ENCODE measurements at regions not wholly inside any gene's neighbourhood (a gene's known extent, or its start where the extent isn't known, plus 50 kb on each side); places are given as distances from the start of the nearest gene placed in this dataset.

- DNase-seq (ENCODE audit: insufficient read length, low spot score) (no peak), FAIRE-seq (no peak)
- TF ChIP-seq TAF1 (IDR thresholded peaks at IDR 0.05; ENCODE audit: low read depth, low read length) (no peak), POLR2AphosphoS5 (IDR thresholded peaks at IDR 0.05; ENCODE audit: low read depth, low read length) (no peak), PAX5 (IDR thresholded peaks at IDR 0.05; ENCODE audit: insufficient read depth, low read length, severe bottlenecking) (no peak), POLR2A (IDR thresholded peaks at IDR 0.05; ENCODE audit: low read depth, low read length) (no peak), POU2F2 (IDR thresholded peaks at IDR 0.05; ENCODE audit: low read depth, low read length) (no peak), SPI1 (IDR thresholded peaks at IDR 0.05; ENCODE audit: low read depth, low read length) (no peak)
Measured at GRCh38 chr2:64288321-64289193, 144.3 kb upstream of the PELI1 start.

- FAIRE-seq (no peak), DNase-seq (ENCODE audit: insufficient read length, low spot score) (no peak)
- TF ChIP-seq POLR2AphosphoS5 (IDR thresholded peaks at IDR 0.05; ENCODE audit: low read depth, low read length): no peak
- no peak for TF ChIP-seq SPI1 (IDR thresholded peaks at IDR 0.05; ENCODE audit: low read depth, low read length)
Measured at GRCh38 chr2:64289251-64289650, 145.0 kb upstream of the PELI1 start.

DNA sequence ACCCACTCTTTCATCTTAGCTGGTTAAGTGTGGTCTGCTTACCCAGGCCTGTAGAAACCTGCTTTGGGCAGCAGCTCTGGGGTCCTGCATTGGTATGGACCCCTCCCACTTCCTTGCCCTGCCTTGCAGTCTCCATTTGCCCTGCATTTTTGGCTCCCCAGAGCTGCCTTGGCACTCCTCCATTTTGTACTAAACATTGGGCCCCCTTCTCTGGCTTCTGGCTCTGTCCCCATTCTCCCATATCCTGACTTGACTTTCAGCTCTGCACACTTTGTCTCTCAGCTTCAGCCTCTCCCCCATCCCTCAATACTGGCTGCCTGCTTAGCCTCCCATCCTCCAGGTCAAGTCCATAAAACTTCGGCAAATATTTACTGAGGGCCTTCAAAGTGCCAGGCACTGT is 145.5 kb upstream of the PELI1 start:
- no peak for TF ChIP-seq TAF1 (IDR thresholded peaks at IDR 0.05; ENCODE audit: low read depth, low read length)
- no peak for TF ChIP-seq SPI1 (IDR thresholded peaks at IDR 0.05; ENCODE audit: low read depth, low read length)
- no peak for TF ChIP-seq PAX5 (IDR thresholded peaks at IDR 0.05; ENCODE audit: insufficient read depth, low read length, severe bottlenecking)
- no peak for TF ChIP-seq POU2F2 (IDR thresholded peaks at IDR 0.05; ENCODE audit: low read depth, low read length)
- TF ChIP-seq POLR2AphosphoS5 (IDR thresholded peaks at IDR 0.05; ENCODE audit: low read depth, low read length): no peak
- TF ChIP-seq POLR2A (IDR thresholded peaks at IDR 0.05; ENCODE audit: low read depth, low read length): no peak
- FAIRE-seq (no peak), DNase-seq (ENCODE audit: insufficient read length, low spot score) (no peak)

GRCh38 chr2:64291181-64291580 is 147.0 kb upstream of the PELI1 start:
- no peak for DNase-seq (ENCODE audit: insufficient read length, low spot score)
- TF ChIP-seq POLR2A (IDR thresholded peaks at IDR 0.05; ENCODE audit: low read depth, low read length): no peak
- TF ChIP-seq TAF1 (IDR thresholded peaks at IDR 0.05; ENCODE audit: low read depth, low read length): no peak
- TF ChIP-seq POLR2AphosphoS5 (IDR thresholded peaks at IDR 0.05; ENCODE audit: low read depth, low read length): no peak
- no peak for TF ChIP-seq POU2F2 (IDR thresholded peaks at IDR 0.05; ENCODE audit: low read depth, low read length)
- TF ChIP-seq PAX5 (IDR thresholded peaks at IDR 0.05; ENCODE audit: insufficient read depth, low read length, severe bottlenecking): no peak
- no peak for FAIRE-seq

DNA sequence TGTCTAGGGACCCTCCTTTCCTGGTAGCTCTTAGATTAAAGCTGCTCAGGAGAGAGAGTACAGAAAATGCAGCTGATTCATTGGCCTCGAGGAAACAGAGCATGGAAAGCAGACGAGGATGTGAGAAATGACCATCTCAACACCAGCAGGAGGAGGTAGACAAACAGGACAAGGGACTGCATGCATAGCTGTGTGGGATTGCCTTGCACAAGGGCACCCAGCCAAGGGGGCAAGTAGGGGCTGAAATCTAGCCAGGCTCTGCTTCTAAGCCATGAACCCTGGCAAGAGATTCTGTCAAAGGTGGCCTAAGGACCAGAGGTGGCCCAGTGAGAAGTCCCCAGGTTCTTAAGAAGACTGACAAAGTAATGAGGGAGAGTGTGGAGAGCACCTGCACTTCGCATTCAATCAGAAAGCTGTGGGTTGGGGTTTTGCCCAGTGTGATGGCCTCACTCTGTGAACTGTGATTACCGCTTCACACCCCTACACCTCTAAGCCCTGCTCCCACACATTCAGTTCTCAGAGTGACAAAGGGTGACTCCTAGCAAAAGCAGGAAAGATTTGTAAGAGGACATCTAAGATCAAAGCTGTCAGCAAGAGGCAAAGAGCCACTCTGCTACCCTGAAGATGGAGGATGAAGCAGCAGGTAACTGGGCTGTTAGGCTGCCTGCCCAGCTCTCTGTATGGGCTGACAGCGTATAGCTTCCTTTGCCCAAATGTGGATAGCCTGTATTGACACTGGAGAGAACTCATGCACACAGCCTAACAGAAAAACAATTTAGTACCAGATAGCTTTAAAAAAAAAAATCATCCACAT is 151.3 kb upstream of the PELI1 start:
- TF ChIP-seq POLR2AphosphoS5 (IDR thresholded peaks at IDR 0.05; ENCODE audit: low read depth, low read length) (no peak), POU2F2 (IDR thresholded peaks at IDR 0.05; ENCODE audit: low read depth, low read length) (no peak; the same call in 1 of the 2 replicates), SPI1 (IDR thresholded peaks at IDR 0.05; ENCODE audit: low read depth, low read length) (no peak), POLR2A (IDR thresholded peaks at IDR 0.05; ENCODE audit: low read depth, low read length) (no peak), PAX5 (IDR thresholded peaks at IDR 0.05; ENCODE audit: insufficient read depth, low read length, severe bottlenecking) (no peak), TAF1 (IDR thresholded peaks at IDR 0.05; ENCODE audit: low read depth, low read length) (no peak)
- peak; percentile 50 for FAIRE-seq
- no peak for DNase-seq (ENCODE audit: insufficient read length, low spot score)

DNA sequence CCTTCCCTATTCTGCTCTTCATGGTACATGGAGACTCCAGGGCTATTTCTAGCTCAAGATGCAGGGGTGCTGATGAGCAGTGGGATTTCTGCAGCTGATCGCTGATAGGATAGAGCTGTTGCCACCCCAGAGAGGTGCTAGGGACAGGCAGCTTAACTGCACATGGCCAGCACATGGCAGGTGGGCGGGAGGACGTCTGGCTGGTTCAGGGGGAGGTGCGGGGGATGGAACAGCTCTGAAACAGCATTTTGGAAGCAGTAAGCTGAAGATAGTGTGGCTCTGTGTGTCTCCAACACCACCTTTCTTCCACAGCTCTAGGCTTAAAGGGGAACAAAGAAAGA is 151.9 kb upstream of the PELI1 start:
- no peak for FAIRE-seq
- TF ChIP-seq SPI1 (IDR thresholded peaks at IDR 0.05; ENCODE audit: low read depth, low read length): no peak
- no peak for TF ChIP-seq TAF1 (IDR thresholded peaks at IDR 0.05; ENCODE audit: low read depth, low read length)
- TF ChIP-seq PAX5 (IDR thresholded peaks at IDR 0.05; ENCODE audit: insufficient read depth, low read length, severe bottlenecking): no peak
- no peak for TF ChIP-seq POU2F2 (IDR thresholded peaks at IDR 0.05; ENCODE audit: low read depth, low read length)
- TF ChIP-seq POLR2A (IDR thresholded peaks at IDR 0.05; ENCODE audit: low read depth, low read length): no peak
- TF ChIP-seq POLR2AphosphoS5 (IDR thresholded peaks at IDR 0.05; ENCODE audit: low read depth, low read length): no peak
- no peak for DNase-seq (ENCODE audit: insufficient read length, low spot score)

- FAIRE-seq (no peak), DNase-seq (ENCODE audit: insufficient read length, low spot score) (no peak)
- TF ChIP-seq POU2F2 (IDR thresholded peaks at IDR 0.05; ENCODE audit: low read depth, low read length) (no peak), POLR2A (IDR thresholded peaks at IDR 0.05; ENCODE audit: low read depth, low read length) (no peak), TAF1 (IDR thresholded peaks at IDR 0.05; ENCODE audit: low read depth, low read length) (no peak), SPI1 (IDR thresholded peaks at IDR 0.05; ENCODE audit: low read depth, low read length) (no peak), POLR2AphosphoS5 (IDR thresholded peaks at IDR 0.05; ENCODE audit: low read depth, low read length) (no peak), PAX5 (IDR thresholded peaks at IDR 0.05; ENCODE audit: insufficient read depth, low read length, severe bottlenecking) (no peak)
Measured at GRCh38 chr2:64296695-64297346, 152.6 kb upstream of the PELI1 start.

GRCh38 chr2:64298161-64298560 is 153.9 kb upstream of the PELI1 start:
- FAIRE-seq (no peak), DNase-seq (ENCODE audit: insufficient read length, low spot score) (no peak)
- TF ChIP-seq PAX5 (IDR thresholded peaks at IDR 0.05; ENCODE audit: insufficient read depth, low read length, severe bottlenecking) (no peak), SPI1 (IDR thresholded peaks at IDR 0.05; ENCODE audit: low read depth, low read length) (no peak), POU2F2 (IDR thresholded peaks at IDR 0.05; ENCODE audit: low read depth, low read length) (no peak), POLR2A (IDR thresholded peaks at IDR 0.05; ENCODE audit: low read depth, low read length) (no peak), TAF1 (IDR thresholded peaks at IDR 0.05; ENCODE audit: low read depth, low read length) (no peak), POLR2AphosphoS5 (IDR thresholded peaks at IDR 0.05; ENCODE audit: low read depth, low read length) (no peak)

DNA sequence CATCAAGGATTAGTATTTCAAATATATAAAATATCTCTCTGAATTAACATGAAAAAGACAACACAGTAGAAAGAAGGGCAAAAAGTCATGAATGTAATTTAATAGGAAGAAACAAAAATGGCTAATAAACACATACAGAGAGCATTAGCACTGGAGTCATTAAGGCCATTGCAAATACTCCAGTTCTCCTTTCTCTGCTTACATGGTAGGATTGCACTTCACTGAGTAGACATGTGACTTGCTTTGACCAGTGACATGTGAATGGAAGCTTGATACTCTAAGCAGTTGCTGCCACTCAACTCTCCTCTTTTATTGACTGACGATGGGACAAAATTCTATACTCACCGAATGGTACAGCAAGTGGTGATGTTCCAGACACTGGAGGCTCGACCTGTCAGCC is 153.9 kb upstream of the LGALSL start:
- FAIRE-seq (peak; percentile 40), DNase-seq (ENCODE audit: insufficient read length, low spot score) (no peak)
- no peak for TF ChIP-seq POU2F2 (IDR thresholded peaks at IDR 0.05; ENCODE audit: low read depth, low read length)
- TF ChIP-seq POLR2AphosphoS5 (IDR thresholded peaks at IDR 0.05; ENCODE audit: low read depth, low read length): no peak
